ENCODE measurements at regions not wholly inside any gene's neighbourhood (a gene's known extent, or its start where the extent isn't known, plus 50 kb on each side); places are given as distances from the start of the nearest gene placed in this dataset.
A peak's percentile ranks its signal among the peaks of the same experiment; 100 is the strongest.

DNA sequence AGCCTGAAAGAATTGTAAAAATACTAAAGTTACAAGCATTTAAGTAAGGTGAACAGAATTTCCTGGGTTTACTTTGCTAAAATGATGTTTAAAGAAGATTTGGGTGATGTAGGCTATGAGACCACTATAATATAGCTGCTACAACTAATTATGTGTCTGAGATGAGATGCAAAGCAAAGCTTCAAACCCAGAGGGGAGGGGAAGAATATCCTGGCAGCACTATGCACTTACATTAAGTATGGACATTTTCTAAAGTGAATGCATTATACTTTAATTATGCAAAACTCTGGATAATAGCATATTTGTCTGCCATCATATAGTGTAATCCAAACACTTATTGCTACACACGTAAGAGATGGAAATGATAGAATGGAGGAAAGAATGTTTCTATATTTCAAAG is 1003.7 kb downstream of the GALC start:
- no peak overlapping the region for H3K27ac ChIP-seq (replicated peaks)
- peaks cover 8% of the 10 kb centered on the region for H3K9me3 ChIP-seq (replicated peaks)
- no peaks in the 10 kb centered on the region for H3K27me3 ChIP-seq (ENCODE audit: low read depth)
- TF ChIP-seq, protein P1, sequence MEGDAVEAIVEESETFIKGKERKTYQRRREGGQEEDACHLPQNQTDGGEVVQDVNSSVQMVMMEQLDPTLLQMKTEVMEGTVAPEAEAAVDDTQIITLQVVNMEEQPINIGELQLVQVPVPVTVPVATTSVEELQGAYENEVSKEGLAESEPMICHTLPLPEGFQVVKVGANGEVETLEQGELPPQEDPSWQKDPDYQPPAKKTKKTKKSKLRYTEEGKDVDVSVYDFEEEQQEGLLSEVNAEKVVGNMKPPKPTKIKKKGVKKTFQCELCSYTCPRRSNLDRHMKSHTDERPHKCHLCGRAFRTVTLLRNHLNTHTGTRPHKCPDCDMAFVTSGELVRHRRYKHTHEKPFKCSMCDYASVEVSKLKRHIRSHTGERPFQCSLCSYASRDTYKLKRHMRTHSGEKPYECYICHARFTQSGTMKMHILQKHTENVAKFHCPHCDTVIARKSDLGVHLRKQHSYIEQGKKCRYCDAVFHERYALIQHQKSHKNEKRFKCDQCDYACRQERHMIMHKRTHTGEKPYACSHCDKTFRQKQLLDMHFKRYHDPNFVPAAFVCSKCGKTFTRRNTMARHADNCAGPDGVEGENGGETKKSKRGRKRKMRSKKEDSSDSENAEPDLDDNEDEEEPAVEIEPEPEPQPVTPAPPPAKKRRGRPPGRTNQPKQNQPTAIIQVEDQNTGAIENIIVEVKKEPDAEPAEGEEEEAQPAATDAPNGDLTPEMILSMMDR (IDR thresholded peaks at IDR 0.05; ENCODE audit: borderline replicate concordance), result no peak
- no peak for DNase-seq
- no peaks in the 10 kb centered on the region for H3K4me1 ChIP-seq
- no peak overlapping the region for H3K4me3 ChIP-seq
- intact Hi-C loops (cut with micrococcal nuclease), result no loop called here
- no peaks in the 10 kb centered on the region for H3K36me3 ChIP-seq

DNA sequence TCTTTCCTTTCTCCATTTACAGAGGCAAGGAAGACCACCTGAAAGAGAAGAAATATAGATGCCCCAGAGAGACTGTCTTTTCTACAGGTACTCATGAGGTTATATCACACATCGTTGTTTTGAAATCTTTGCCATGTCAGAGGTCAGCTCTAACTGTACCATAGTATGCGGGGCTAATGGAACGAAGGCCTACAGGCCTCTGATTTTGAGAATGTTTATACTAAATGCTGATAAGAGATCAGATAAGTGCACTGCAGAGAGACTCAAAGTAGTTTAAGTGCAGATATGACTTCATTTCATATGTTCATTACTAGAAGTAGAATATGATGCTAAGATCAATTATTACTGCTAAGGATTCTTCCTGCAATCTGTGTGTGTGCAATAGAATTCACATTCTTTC is 1005.0 kb downstream of the GALC start:
- intact Hi-C loops (cut with micrococcal nuclease), result no loop called here
- no peak overlapping the region for H3K4me3 ChIP-seq
- H3K36me3 ChIP-seq, result no peaks in the 10 kb centered on the region
- H3K4me1 ChIP-seq, result no peaks in the 10 kb centered on the region
- no peaks in the 10 kb centered on the region for H3K27me3 ChIP-seq (ENCODE audit: low read depth)
- DNase-seq, result no peak
- H3K9me3 ChIP-seq (replicated peaks), result no peaks in the 10 kb centered on the region
- H3K27ac ChIP-seq (replicated peaks), result no peak overlapping the region
- TF ChIP-seq, protein P1 (IDR thresholded peaks at IDR 0.05; ENCODE audit: borderline replicate concordance), result no peak

DNA sequence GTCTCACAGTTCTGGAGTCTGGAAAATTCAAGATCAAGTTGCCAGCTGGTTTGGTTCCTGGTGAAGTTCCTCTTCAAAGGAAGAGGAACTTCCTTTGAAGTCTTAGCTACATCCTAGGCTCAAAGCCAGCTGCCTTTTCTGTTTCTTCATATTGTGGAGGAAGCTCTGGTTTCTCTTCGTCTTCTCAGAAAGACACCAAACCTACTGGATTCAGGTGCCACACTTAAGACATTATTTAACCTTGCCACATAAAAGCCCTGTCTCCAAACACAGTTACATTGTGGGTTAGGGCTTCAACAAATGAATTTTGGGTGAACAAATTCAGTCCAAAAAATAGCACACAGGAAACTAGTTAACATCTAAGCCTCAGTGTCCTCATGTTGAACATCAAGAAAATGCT is 1019.8 kb downstream of the GALC start:
- TF ChIP-seq, protein P1 (IDR thresholded peaks at IDR 0.05; ENCODE audit: borderline replicate concordance), result no peak
- DNase-seq, result no peak
- no peaks in the 10 kb centered on the region for H3K27me3 ChIP-seq (ENCODE audit: low read depth)

DNA sequence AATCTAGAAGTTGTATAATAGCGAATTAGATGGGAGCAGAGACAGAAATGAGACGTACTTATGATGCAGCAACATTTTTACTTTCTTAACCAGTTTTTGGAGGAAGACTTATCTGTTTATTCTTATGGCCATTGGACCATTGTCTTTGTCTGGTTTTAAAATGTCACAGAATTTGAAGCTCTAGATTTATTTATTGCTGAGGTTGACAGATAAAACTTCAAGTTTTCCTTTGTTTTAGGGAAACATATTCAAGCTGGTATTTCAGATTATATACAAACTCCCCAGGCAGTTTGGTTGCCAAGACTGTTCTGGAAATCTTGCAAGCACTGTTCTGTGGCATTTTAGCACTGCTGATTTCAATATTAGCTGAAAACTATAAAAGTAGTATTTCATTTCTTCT is 1021.7 kb downstream of the GALC start:
- H3K9me3 ChIP-seq (replicated peaks), result peaks cover 46% of the 10 kb centered on the region
- no peaks in the 10 kb centered on the region for H3K27me3 ChIP-seq (ENCODE audit: low read depth)
- no peaks in the 10 kb centered on the region for H3K36me3 ChIP-seq
- TF ChIP-seq, protein P1 (IDR thresholded peaks at IDR 0.05; ENCODE audit: borderline replicate concordance), result no peak
- H3K4me3 ChIP-seq, result no peak overlapping the region
- DNase-seq, result no peak
- intact Hi-C loops (cut with micrococcal nuclease), result no loop called here
- no peaks in the 10 kb centered on the region for H3K4me1 ChIP-seq
- H3K27ac ChIP-seq (replicated peaks), result no peak overlapping the region

More for the DNA sequence above, 1019.8 kb downstream of the GALC start:
- Histone ChIP-seq H3K4me1 (no peaks in the 10 kb centered on the region), H3K27ac (replicated peaks) (no peak overlapping the region), H3K36me3 (no peaks in the 10 kb centered on the region), H3K4me3 (no peak overlapping the region), H3K9me3 (replicated peaks) (peaks cover 54% of the 10 kb centered on the region)
- intact Hi-C loops (cut with micrococcal nuclease), result no loop called here

DNA sequence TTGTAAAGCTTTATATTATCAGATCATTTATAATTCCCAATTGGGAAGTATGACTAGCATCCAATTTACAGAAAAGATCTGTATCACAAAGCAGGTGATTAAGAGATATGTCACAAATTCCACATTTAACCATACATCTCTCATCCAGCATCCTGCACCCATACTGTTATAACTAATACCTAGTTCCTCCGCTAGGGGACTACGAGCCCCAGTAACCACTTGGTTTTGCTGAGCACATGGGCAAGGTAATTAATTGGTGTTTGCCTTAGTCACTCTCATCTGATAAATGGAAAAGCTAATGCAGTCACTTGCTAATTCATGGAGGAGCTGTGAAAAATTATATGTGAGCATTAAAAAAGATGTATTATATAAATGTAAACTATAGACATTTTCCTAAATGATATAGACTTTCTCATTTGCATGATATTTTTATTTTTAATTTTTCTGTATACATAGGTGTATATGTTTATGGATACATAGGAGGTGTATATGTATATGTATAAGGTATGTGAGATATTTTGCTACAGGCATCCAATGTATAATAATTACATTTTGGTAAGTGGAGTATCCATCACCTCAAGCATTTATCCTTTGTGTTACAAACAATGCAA is 1031.8 kb downstream of the GALC start:
- Histone ChIP-seq H3K36me3 (no peaks in the 10 kb centered on the region), H3K4me3 (no peak overlapping the region), H3K4me1 (no peaks in the 10 kb centered on the region), H3K27ac (replicated peaks) (no peak overlapping the region), H3K9me3 (replicated peaks) (peaks cover 35% of the 10 kb centered on the region), H3K27me3 (ENCODE audit: low read depth) (no peaks in the 10 kb centered on the region)
- TF ChIP-seq, protein P1 (IDR thresholded peaks at IDR 0.05; ENCODE audit: borderline replicate concordance), result peak; percentile 18
- intact Hi-C loops (cut with micrococcal nuclease), result no loop called here
- no peak for DNase-seq
